DOHH2 (cell line): ENCODE measurements at regions not wholly inside any gene's neighbourhood (a gene's known extent, or its start where the extent isn't known, plus 50 kb on each side); places are given as distances from the start of the nearest gene placed in this dataset.

Experiments
- CTCF ChIP-seq: fragments of 200-600 bp; sonication (generic); IDR thresholded peaks from one replicate; pipeline ENCODE4 v1.5.1; 2014; ENCODE audit warnings: antibody characterized with exemption, mild to moderate bottlenecking, low read depth, low read length; ENCODE audit not compliant: poor library complexity, severe bottlenecking
- EZH2phosphoT487 ChIP-seq: fragments of 200-600 bp; sonication (generic); IDR thresholded peaks from 2 replicates; pipeline ENCODE4 v1.6.1; 2017; ENCODE audit warnings: borderline replicate concordance, mild to moderate bottlenecking, antibody characterized with exemption, low read length, moderate library complexity, mixed read lengths

- TF ChIP-seq CTCF (no peak), EZH2phosphoT487 (no peak)
Measured at GRCh38 chr15:31525988-31526665, 199.5 kb downstream of the KLF13 start.
